ENCODE measurements at regions not wholly inside any gene's neighbourhood (a gene's known extent, or its start where the extent isn't known, plus 50 kb on each side); places are given as distances from the start of the nearest gene placed in this dataset.

DNA sequence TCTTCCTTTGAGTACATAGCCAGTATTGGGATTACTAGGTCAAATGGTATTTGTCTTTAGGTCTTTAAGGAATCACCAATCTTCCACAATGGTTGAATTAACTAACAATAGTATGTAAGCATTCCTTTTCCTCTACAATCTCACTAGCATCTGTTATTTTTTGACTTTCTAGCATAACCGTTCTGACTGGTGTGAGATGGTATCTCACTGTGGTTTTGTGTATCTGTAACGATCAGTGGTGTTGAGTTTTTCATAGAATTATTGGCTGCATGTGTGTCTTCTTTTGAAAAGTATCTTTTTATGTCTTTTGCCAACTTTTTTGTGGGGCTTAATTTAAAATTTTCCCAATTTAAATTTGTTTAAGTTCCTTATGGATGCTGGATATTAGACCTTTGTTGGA lies 81.5 kb upstream of the ASTN2 start:
- DNase-seq, result peak; percentile 18
- no peaks in the 10 kb centered on the region for H3K27me3 ChIP-seq (ENCODE audit: insufficient read depth, low read length, poor library complexity)
- H3K9me3 ChIP-seq (ENCODE audit: insufficient read depth, low read length, severe bottlenecking), result no peaks in the 10 kb centered on the region
- H3K9ac ChIP-seq (ENCODE audit: low read depth, low read length), result peak overlapping the region; percentile 47; the same call in 1 of the 2 replicates
- peaks cover 61% of the 10 kb centered on the region for H3K4me1 ChIP-seq (ENCODE audit: insufficient read depth, low read length)
- H3K4me2 ChIP-seq (ENCODE audit: insufficient read depth, low read length), result peak overlapping the region; percentile 54; the same call in 1 of the 2 replicates
- peak; percentile 76 for ATAC-seq (ENCODE audit: insufficient read depth, low read depth)
- TF ChIP-seq, protein P1, sequence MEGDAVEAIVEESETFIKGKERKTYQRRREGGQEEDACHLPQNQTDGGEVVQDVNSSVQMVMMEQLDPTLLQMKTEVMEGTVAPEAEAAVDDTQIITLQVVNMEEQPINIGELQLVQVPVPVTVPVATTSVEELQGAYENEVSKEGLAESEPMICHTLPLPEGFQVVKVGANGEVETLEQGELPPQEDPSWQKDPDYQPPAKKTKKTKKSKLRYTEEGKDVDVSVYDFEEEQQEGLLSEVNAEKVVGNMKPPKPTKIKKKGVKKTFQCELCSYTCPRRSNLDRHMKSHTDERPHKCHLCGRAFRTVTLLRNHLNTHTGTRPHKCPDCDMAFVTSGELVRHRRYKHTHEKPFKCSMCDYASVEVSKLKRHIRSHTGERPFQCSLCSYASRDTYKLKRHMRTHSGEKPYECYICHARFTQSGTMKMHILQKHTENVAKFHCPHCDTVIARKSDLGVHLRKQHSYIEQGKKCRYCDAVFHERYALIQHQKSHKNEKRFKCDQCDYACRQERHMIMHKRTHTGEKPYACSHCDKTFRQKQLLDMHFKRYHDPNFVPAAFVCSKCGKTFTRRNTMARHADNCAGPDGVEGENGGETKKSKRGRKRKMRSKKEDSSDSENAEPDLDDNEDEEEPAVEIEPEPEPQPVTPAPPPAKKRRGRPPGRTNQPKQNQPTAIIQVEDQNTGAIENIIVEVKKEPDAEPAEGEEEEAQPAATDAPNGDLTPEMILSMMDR (IDR thresholded peaks at IDR 0.05; ENCODE audit: borderline replicate concordance, extremely low read depth, low read length, poor library complexity, severe bottlenecking), result no peak
- no peak for TF ChIP-seq EZH2 (IDR thresholded peaks at IDR 0.05; ENCODE audit: borderline replicate concordance, low read depth, low read length, severe bottlenecking)
- no peak overlapping the region for H2AFZ ChIP-seq (ENCODE audit: low read depth, low read length)
- no peaks in the 10 kb centered on the region for H4K20me1 ChIP-seq (ENCODE audit: insufficient read depth, low read length)
- no peak overlapping the region for H3K4me3 ChIP-seq (ENCODE audit: low read depth in 1 of 2, low read length in 2 of 2)
- no peaks in the 10 kb centered on the region for H3K36me3 ChIP-seq (ENCODE audit: insufficient read depth, low read length)
- H3K27ac ChIP-seq (ENCODE audit: low read length), result peak overlapping the region; percentile 85
- H3K79me2 ChIP-seq (ENCODE audit: insufficient read depth, low read length), result no peaks in the 10 kb centered on the region

DNA sequence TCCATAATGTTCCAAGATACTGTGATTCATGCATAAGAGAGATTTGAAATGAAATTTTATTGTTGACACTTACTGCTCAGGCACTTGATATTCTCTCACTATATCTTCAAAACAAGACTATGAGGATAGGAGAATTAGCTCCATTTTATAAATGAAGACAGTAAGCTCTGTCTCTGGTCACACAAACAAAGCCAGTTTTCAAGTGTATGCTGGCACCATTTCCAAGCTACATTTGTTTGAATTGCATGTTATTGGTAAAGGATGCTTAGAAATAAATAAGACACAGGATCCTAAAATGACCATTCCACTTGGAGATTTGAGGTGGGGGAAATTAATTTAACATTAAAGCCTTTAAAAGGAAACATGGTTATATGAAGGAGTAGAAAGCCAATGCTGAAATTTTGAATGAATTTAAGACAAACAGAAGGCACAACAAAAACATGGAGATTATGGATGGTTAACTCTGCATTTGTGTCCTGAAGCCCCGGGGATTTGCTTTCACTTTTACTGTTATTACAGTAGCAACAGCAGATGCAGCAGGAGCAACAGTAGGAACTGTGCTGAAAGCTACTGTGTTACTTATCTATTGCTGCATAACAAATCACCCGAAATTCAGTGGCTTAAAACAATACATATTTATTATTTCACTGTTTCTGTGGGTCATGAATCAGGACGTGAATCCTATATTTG lies 79.7 kb upstream of the ASTN2 start:
- Histone ChIP-seq H3K4me2 (ENCODE audit: insufficient read depth, low read length) (peak overlapping the region; percentile 54), H2AFZ (ENCODE audit: low read depth, low read length) (peak overlapping the region; percentile 58), H4K20me1 (ENCODE audit: insufficient read depth, low read length) (no peaks in the 10 kb centered on the region), H3K36me3 (ENCODE audit: insufficient read depth, low read length) (no peaks in the 10 kb centered on the region), H3K9ac (ENCODE audit: low read depth, low read length) (peak overlapping the region; percentile 47), H3K27me3 (ENCODE audit: insufficient read depth, low read length, poor library complexity) (no peaks in the 10 kb centered on the region), H3K27ac (ENCODE audit: low read length) (peak overlapping the region; percentile 85), H3K79me2 (ENCODE audit: insufficient read depth, low read length) (no peaks in the 10 kb centered on the region), H3K4me3 (ENCODE audit: low read depth in 1 of 2, low read length in 2 of 2) (peak overlapping the region in 1 of 2 experiments; percentile 35; a peak in 3 of 4 replicates), H3K4me1 (ENCODE audit: insufficient read depth, low read length) (peaks cover 61% of the 10 kb centered on the region), H3K9me3 (ENCODE audit: insufficient read depth, low read length, severe bottlenecking) (no peaks in the 10 kb centered on the region)
- DNase-seq (peak; percentile 50), ATAC-seq (ENCODE audit: insufficient read depth, low read depth) (peak; percentile 76)
- TF ChIP-seq, protein P1 (IDR thresholded peaks at IDR 0.05; ENCODE audit: borderline replicate concordance, extremely low read depth, low read length, poor library complexity, severe bottlenecking), result no peak
- no peak for TF ChIP-seq EZH2 (IDR thresholded peaks at IDR 0.05; ENCODE audit: borderline replicate concordance, low read depth, low read length, severe bottlenecking)

DNA sequence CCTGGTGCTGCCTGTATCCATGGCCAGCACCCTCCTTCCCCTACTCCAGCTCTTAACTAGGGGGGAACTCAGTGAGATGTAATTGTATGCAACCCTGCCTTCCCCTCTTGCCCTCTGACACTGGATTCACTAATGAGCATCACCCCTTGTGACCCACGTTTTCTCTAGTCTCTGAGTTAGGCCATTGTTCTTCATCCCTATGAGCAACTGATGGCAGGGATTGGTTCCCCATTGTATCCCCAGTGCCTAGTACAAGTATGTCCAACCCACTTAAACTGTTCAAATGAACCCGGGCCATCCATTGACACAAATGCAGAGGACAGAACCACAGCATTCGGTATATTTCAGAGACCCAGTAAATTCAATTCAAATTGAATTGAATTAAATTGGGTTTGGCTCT lies 77.6 kb upstream of the ASTN2 start:
- H3K4me1 ChIP-seq (ENCODE audit: insufficient read depth, low read length), result peaks cover 61% of the 10 kb centered on the region
- H2AFZ ChIP-seq (ENCODE audit: low read depth, low read length), result no peak overlapping the region
- DNase-seq, result no peak
- H3K79me2 ChIP-seq (ENCODE audit: insufficient read depth, low read length), result no peaks in the 10 kb centered on the region
- H3K4me2 ChIP-seq (ENCODE audit: insufficient read depth, low read length), result no peak overlapping the region
- no peaks in the 10 kb centered on the region for H3K36me3 ChIP-seq (ENCODE audit: insufficient read depth, low read length)
- TF ChIP-seq, protein P1 (IDR thresholded peaks at IDR 0.05; ENCODE audit: borderline replicate concordance, extremely low read depth, low read length, poor library complexity, severe bottlenecking), result no peak
- TF ChIP-seq EZH2 (IDR thresholded peaks at IDR 0.05; ENCODE audit: borderline replicate concordance, low read depth, low read length, severe bottlenecking), result no peak
- no peak overlapping the region for H3K9ac ChIP-seq (ENCODE audit: low read depth, low read length)
- no peak overlapping the region for H3K27ac ChIP-seq (ENCODE audit: low read length)
- H3K27me3 ChIP-seq (ENCODE audit: insufficient read depth, low read length, poor library complexity), result no peaks in the 10 kb centered on the region
- H4K20me1 ChIP-seq (ENCODE audit: insufficient read depth, low read length), result no peaks in the 10 kb centered on the region
- H3K9me3 ChIP-seq (ENCODE audit: insufficient read depth, low read length, severe bottlenecking), result no peaks in the 10 kb centered on the region
- no peak overlapping the region for H3K4me3 ChIP-seq (ENCODE audit: low read depth in 1 of 2, low read length in 2 of 2)
- no peak for ATAC-seq (ENCODE audit: insufficient read depth, low read depth)
